ENCODE measurements at regions not wholly inside any gene's neighbourhood (a gene's known extent, or its start where the extent isn't known, plus 50 kb on each side); places are given as distances from the start of the nearest gene placed in this dataset.

GRCh38 chr5:173688703-173689102, 72.3 kb upstream of the BOD1 start:
- no peak for ATAC-seq
- intact Hi-C loops (cut with micrococcal nuclease), result no loop called here
- DNase-seq, result no peak

- intact Hi-C loops (cut with micrococcal nuclease), result no loop called here
- DNase-seq (no peak), ATAC-seq (peak; percentile 39)
Observed at GRCh38 chr5:173689171-173689736, 72.8 kb upstream of the BOD1 start.

GRCh38 chr5:173689737-173690360, 73.4 kb upstream of the BOD1 start:
- ATAC-seq (peak; percentile 88), DNase-seq (peak; percentile 50)
- intact Hi-C loops (cut with micrococcal nuclease), result no loop called here

- DNase-seq, result no peak
- intact Hi-C loops (cut with micrococcal nuclease), result no loop called here
- no peak for ATAC-seq
Observed at GRCh38 chr5:173691931-173692330, 75.5 kb upstream of the BOD1 start.

- ATAC-seq (no peak), DNase-seq (no peak)
- intact Hi-C loops (cut with micrococcal nuclease), result no loop called here
Observed at GRCh38 chr5:173693670-173694069, 77.2 kb upstream of the BOD1 start.

GRCh38 chr5:173696216-173696615, 79.8 kb upstream of the BOD1 start:
- intact Hi-C loops (cut with micrococcal nuclease), result no loop called here
- ATAC-seq (no peak), DNase-seq (no peak)

- DNase-seq, result no peak
- no peak for ATAC-seq
- intact Hi-C loops (cut with micrococcal nuclease), result no loop called here
Observed at GRCh38 chr5:173697931-173698579, 81.6 kb upstream of the BOD1 start.

GRCh38 chr5:173699966-173700365, 83.5 kb upstream of the BOD1 start:
- intact Hi-C loops (cut with micrococcal nuclease), result no loop called here
- ATAC-seq, result no peak
- no peak for DNase-seq

- ATAC-seq (no peak), DNase-seq (no peak)
- intact Hi-C loops (cut with micrococcal nuclease), result no loop called here
Observed at GRCh38 chr5:173703466-173703865, 87.0 kb upstream of the BOD1 start.

- DNase-seq (no peak), ATAC-seq (no peak)
- intact Hi-C loops (cut with micrococcal nuclease), result no loop called here
Observed at GRCh38 chr5:173704615-173705511, 88.4 kb upstream of the BOD1 start.

GRCh38 chr5:173705512-173706044, 89.1 kb upstream of the BOD1 start:
- ATAC-seq (no peak), DNase-seq (no peak)
- intact Hi-C loops (cut with micrococcal nuclease), result no loop called here

GRCh38 chr5:173706700-173707099, 90.2 kb upstream of the BOD1 start:
- intact Hi-C loops (cut with micrococcal nuclease), result no loop called here
- no peak for DNase-seq
- ATAC-seq, result peak; percentile 29

GRCh38 chr5:173707392-173707791, 90.9 kb upstream of the BOD1 start:
- ATAC-seq, result peak; percentile 93
- intact Hi-C loops (cut with micrococcal nuclease), result no loop called here
- DNase-seq, result peak; percentile 67

GRCh38 chr5:173709145-173709544, 92.7 kb upstream of the BOD1 start:
- no peak for ATAC-seq
- no peak for DNase-seq
- intact Hi-C loops (cut with micrococcal nuclease), result no loop called here

GRCh38 chr5:173709761-173710160, 93.3 kb upstream of the BOD1 start:
- intact Hi-C loops (cut with micrococcal nuclease), result no loop called here
- ATAC-seq, result no peak
- DNase-seq, result no peak

- no peak for ATAC-seq
- no peak for DNase-seq
- intact Hi-C loops (cut with micrococcal nuclease), result no loop called here
Observed at GRCh38 chr5:173710528-173710927, 94.1 kb upstream of the BOD1 start.

GRCh38 chr5:173711466-173711865, 95.0 kb upstream of the BOD1 start:
- DNase-seq (no peak), ATAC-seq (no peak)
- intact Hi-C loops (cut with micrococcal nuclease), result no loop called here

- intact Hi-C loops (cut with micrococcal nuclease), result no loop called here
Observed at GRCh38 chr5:173712609-173713175, 96.2 kb upstream of the BOD1 start.

More at GRCh38 chr5:173712609-173713175, 96.2 kb upstream of the BOD1 start:
- no peak for ATAC-seq
- DNase-seq, result no peak
